HG02798 (cell line): ENCODE measurements at regions not wholly inside any gene's neighbourhood (a gene's known extent, or its start where the extent isn't known, plus 50 kb on each side); places are given as distances from the start of the nearest gene placed in this dataset.

Source experiments
- ATAC-seq: cut with Tn5 transposase; IDR thresholded peaks from one replicate; pipeline ENCODE4 v1.9.1; 2021; ENCODE audit warnings: mild to moderate bottlenecking; ENCODE audit not compliant: unreplicated experiment, poor library complexity

DNA sequence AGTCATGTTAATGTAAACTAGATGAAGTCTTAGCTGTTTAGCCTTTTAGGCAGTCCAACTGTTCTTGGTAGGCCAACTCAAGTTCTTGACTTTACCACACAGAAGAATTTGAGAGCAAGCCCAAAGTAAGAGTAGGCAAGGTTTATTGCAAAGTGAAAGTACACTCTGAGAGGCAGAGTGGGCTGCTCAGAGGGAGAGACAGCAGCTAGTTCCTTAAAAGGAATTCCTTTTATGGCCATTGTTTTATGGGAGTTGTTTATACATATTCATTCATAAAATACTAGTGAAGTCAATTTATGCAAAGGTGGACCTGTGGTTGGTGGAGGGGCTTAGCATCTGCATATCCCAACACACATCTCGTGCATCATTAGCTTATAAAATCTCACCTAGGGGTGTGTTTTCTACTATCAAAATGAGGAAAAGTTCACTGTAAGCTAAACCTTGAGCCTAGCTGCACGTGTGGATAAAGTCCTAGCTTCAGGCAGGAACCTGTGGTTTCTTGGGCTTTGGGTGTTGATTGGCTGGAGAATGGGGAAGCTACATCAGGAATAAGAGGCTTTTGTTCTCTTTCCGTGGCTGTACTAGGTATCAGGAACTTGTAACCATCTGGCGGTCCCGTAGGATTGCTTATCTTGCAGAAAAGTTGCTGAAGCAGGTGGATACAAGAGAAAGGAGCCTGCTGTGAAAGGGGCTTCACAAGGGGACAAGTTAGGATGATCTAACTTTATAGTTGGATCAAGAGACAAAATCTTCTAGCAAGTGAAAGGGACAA, 110.4 kb upstream of the GULP1 start:
- ATAC-seq: peak; percentile 38

DNA sequence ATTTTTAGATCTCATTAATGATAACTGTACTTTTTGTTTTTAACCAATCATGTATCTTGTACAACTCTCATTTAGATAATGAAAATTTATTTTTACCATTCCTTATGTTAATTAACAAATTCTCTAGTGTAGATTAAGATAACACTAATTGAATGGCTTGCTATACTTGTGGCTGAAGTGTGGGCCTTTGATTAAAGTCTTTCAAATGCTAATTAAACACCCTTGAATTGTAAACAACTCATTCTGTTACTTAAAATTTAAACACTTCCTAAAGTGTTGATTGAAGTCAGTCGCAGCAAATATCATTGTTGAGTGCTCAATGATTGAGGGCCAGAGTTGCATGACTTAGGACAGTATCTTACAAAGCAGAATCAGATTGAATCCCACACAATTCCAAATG, 109.8 kb upstream of the GULP1 start:
- ATAC-seq: no peak

DNA sequence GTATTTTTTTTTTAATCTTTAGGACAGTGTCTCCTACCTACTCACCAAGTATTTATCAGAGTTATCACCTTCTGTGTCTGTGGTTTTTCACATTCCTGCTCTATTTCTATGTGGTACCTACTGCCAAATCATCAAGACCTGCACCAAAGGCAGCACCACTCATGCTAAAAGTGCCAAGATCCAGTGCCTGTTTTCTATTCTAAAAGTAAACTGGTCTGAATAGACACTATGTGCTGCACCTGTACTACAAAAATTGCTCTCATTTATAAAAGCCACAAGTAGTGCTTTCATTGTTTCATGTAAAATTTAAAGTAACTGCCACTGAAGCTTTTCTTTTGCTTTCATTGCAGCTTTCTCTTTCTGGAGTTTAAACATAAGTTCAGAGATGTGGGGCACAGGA, 103.9 kb upstream of the GULP1 start:
- no peak for ATAC-seq

DNA sequence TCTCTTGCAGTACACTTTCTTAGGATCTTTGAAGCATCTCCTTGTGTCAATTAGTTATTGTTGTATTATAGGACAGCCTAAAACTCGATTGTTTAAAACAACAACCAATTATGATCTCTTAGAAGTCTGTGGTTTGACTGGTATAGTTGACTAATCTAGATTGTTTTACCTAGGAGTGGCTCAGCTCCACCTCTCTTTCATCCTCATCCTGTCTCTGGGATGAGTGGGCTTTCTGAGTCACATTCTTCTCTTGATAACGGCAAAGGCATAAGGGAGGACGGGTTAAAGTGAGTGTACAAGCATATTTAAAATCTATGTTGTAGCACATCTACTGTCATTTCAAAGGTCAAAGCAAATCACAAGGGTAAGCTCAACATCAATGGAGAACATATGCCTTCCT, 102.3 kb upstream of the GULP1 start:
- ATAC-seq: no peak

DNA sequence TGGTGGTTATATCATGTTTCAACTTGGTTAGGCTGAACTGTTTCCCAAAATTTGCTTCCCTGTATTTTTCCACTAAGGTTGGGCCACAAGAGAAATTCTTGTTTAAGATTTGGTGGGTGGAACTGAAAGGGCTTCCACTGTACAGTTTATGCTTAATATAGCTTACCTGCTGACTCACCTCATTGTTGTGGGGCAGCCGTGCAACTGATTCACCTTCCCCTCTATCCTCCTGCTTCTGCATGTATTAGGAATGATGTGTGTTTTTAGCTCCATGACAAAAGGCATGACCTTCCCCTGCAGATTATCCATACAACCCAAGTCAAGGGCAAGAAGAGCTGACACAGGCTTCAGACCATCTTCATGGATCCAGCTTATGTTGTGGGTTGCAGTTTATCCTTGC, 98.4 kb upstream of the GULP1 start:
- no peak for ATAC-seq

DNA sequence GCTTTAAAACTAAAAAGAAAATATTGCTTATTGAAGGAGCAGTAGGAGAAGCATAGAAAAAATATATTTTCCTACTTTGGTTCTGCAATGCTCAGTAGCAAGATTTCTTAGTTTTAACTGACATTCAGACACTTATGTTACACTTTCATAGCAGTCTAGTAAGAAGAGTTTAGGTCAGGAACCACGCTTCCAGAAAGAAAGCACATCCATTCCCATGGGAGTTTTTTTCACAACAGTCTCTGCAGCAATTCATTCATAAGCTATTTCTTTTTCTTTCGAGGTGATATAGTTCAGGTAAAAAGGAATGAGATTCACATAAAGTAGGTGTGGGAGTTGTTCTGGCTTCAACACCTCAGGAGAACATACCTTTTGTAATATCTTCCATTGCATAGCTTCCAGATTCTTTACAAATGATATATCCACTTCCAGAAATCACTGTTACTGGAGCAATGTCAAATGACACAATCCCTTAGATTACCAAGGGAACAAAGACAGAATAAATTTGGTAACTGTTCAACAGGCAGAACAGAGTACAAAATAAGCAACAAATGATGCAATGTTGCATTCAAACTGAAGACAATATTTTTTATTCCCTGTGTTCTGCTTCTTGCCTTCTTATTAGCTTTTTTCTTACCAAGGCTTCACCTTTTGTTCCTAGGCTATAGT, 95.2 kb upstream of the GULP1 start:
- no peak for ATAC-seq

DNA sequence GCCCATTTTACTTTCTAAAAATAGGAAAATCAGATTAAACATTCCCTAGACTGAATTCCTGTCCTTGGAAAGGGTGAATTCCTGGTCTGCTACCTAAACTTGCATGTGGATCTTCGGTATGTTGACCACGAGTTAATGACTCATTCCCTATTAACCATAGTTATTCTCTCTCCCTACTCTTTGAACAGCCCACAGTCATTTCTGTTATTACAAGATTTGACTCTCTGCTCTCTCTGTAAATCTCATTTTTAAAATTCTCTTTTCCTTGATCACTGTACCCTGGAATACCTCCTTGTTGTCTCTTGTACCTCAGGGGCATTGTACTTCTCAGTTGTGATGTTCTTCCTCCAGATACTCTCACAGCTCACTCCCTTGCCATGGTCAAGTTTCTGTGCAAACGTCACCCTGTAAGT, 92.0 kb upstream of the GULP1 start:
- ATAC-seq: no peak

DNA sequence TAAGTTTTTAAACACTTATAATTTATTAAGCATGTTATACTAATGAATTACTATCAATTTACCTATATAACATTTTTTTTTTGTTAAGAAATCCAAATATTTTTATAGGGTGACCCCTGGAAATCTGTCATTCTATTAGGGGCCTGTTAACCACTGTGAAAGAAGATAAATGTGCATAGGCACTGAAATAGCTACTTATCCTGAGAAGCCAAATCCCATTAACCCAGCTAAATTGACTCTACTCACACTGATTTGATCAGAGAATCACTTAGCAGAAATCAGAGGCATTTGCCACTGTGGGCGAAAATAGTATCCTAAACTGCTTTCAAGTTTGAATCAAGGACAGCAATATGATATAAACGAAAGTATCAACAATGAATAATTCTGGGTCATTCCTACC, 90.0 kb upstream of the GULP1 start:
- no peak for ATAC-seq

DNA sequence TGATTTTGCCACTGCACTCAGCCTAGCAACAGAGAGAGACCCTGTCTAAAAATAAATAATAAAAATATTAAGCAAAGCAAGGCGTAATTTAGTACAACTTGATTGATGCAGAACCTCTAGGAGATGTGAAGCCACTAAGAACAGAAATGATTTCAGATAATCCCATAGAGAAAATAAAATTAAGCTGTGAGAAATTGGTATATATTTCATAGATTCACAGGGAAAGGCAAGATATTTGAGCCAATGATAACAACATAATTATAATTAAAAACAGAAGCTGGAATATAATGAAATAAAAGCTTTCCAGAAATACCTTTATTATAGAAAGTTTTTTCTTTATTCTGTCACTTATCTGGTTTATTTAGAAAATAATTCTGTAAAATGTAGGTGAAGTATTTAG, 88.9 kb upstream of the GULP1 start:
- ATAC-seq: no peak

DNA sequence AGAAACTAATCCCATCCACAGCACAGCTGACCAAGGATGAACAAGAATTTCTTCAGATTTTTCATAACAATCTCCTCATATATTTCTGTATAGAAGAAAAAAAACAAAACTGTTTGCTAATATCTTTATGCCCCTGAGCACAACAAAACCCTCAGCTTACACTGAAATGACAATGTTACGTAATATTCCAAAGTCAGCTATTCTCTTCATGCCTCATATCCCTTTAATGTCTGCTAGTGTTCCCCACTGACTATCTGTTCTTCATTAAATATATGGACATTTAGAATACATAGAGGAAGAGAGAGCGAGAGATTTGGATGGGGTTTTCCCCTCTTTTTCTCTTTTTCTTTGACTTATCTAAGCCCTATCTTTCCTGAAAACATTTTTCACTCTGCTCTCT, 87.9 kb upstream of the GULP1 start:
- no peak for ATAC-seq

DNA sequence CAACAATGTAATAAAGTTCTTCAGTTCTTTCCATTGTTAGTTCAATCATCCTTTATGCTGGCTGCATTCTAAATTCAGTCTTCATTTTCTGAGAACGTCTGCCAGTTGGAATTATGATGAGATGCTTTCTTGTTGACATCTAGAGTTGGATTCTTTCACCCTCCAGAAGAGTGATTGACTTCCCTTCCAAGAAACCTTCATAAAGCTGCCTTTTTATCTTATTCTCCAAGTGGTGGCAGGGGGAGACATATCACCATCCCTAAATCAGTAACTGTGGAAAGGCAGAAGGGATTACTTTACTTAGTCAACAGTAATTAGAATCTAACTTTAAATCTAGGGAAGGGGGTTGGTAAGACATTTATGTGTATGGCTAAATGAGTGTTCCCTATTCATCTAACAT, 86.8 kb upstream of the GULP1 start:
- ATAC-seq: no peak

DNA sequence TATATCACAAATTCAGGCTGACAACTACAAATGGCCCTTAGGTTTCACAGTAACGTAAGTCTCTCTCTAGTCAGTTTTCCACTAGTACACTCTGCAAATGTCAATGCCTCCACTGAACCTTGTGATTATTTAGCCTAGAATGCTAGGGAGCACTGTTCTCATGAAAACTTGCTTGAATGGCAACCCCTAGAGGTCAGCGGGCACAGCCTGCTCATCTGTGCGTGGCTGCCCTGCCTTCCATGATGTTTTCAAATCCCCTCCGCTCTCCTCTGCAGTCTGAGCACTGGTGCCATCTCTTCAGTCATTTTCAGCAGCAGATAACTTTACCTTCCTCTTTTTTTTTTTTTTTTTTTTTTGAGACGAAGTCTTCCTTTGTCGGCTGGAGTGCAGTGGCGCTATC, 84.1 kb upstream of the GULP1 start:
- ATAC-seq: no peak

DNA sequence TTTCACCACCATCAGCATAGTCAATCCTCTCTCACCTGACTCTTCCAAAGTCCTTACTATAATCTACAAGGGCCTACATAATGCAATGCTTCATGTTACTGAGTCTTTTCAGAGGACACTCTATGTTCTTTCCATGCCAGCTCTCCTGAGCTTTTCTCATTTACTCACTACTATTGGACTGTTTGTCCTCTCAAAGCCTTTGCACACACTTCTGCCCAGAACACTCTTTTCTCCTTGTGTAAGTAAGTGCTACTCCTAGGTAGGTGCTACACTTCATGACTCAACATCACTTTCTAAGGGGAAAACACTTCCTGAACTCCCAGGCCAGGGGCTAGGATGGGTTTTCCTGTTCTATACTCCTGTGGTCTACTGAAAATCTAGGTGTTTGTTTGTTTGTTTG, 82.5 kb upstream of the GULP1 start:
- ATAC-seq: no peak

DNA sequence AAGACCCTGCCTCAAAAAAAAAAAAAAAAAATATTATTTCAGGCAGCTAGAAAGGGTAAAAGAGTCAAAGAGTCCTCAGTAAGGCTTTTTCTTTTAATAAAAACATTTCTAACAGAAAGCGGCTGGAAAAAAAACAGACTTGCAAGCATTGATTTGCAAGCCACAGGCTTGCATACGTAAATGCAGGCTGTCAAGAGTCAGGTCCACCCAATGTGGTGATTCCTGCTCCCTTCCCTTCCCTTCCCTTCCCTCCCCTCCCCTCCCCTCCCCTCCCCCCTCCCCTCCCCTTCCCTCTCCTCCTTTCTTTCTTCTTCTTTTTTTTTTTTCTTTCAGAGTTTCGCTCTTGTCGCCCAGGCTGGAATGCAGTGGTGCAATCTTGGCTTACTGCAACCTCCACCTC, 74.4 kb upstream of the GULP1 start:
- ATAC-seq: no peak

DNA sequence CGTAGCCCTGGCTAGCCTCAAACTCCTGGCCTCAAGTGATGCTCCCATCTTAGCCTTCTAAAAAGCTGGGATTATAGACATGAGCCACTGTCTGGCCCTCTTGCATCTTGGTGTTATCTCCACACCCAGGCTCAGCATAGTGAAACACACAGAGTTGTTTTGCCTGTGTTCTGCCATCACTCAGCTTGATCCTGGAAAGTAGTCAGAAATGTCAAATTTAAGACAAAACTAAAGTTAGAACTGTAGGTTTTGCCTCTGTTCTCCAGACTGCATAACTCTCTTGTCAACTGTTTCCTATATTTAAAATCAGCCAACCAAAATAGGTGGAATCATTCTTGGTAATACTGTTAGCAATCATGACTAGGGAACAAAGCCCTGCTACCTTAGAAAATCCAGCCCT, 72.1 kb upstream of the GULP1 start:
- no peak for ATAC-seq

DNA sequence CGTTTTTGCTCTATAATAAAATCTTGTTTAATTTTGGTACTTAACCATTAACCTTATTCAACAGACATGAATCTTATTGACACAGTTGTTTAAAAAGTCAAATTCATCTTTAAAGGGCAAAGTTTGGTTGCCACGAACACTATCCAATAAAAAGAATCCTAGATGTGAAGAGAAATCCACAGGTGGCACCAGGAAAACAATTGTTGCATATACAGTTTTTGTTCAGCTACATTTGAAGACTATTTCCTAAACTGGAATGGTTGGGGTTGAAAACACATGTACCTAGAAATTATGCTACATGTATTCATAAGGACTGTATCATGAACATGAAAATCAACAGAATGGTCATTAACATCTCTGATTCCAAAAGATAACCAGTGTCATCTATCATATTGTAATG, 71.1 kb upstream of the GULP1 start:
- no peak for ATAC-seq

DNA sequence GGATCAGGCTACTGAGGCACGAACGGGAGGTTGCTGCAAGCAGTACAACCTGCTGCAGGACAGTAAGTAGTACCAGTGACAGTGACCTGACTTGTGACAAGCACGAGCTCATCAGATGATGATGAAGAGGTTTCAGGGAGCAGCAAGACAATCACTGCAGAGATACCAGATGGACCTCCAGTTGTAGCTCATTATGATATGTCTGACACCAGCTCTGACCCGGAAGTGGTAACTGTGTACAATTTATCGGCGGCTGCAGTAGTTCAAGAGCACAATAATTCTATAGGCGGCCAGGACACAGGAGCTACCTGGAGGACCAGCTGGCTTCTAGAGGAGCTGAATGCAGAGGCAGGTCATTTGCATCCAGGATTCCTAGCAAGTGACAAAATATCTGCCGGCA, 64.0 kb upstream of the GULP1 start:
- no peak for ATAC-seq

DNA sequence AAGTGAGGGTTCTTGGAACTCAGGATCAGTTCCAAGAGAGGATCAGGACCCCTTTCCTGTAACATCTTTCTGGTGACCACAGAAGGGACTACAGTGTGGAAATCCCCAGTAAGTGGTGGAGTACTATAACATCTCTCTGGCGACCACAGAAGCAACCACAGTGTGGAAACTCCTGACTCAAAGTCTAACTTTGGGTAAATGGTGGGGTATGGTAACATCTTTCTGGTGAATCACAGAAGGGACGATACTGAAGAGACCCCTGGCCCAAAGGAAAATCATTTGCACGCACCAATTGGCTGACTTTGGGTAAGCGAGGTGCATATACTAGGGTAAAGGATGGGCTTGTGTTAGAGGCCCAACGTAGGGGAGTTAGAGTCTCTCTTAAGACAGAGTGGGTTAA, 56.3 kb upstream of the GULP1 start:
- peak; percentile 98 for ATAC-seq

DNA sequence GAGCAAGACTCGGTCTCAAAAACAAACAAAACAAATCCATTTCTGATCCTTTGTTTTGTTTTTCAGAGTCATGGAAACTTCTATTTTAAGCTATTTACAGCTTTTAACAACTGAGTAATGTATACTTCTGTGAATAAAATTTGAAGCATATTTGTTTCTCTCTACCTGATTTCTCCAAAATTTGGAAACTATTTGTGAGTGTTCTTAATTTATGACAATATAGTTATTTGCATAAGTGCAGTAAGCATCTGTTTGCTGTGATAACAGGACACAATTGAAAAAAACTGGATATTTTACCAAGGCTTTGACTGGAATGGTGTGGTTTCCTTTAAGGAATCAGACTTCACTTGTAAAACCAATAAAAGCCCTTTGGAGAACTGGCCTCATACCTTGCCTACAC, 53.3 kb upstream of the GULP1 start:
- ATAC-seq: no peak
